ENCODE measurements at regions not wholly inside any gene's neighbourhood (a gene's known extent, or its start where the extent isn't known, plus 50 kb on each side); places are given as distances from the start of the nearest gene placed in this dataset.

- TF ChIP-seq POLR2A (IDR thresholded peaks at IDR 0.05), result no peak
- TF ChIP-seq POLR2AphosphoS5 (IDR thresholded peaks at IDR 0.05), result no peak
- no peak for TF ChIP-seq CTCF (IDR thresholded peaks at IDR 0.05)
These were observed 234.1 kb downstream of the VEGFC start for GRCh38 chr4:176558661-176559060.
